Lower leg skin (tissue), 3 donors: ENCODE measurements at regions not wholly inside any gene's neighbourhood (a gene's known extent, or its start where the extent isn't known, plus 50 kb on each side); places are given as distances from the start of the nearest gene placed in this dataset.

Experiments
- CTCF ChIP-seq, 3 donors: fragments of 450-650 bp; IDR thresholded peaks; one replicate each; pipeline ENCODE4 v1.5.1; 2016; ENCODE audit warnings: antibody characterized with exemption in 3 of 3, mild to moderate bottlenecking in 3 of 3, moderate library complexity in 2 of 3
- POLR2A ChIP-seq, 2 donors: fragments of 450-650 bp; IDR thresholded peaks; one replicate each; pipeline ENCODE4 v1.6.1; 2016 to 2017; ENCODE audit warnings: antibody characterized with exemption in 2 of 2, mild to moderate bottlenecking in 1 of 2, moderate library complexity in 1 of 2

DNA sequence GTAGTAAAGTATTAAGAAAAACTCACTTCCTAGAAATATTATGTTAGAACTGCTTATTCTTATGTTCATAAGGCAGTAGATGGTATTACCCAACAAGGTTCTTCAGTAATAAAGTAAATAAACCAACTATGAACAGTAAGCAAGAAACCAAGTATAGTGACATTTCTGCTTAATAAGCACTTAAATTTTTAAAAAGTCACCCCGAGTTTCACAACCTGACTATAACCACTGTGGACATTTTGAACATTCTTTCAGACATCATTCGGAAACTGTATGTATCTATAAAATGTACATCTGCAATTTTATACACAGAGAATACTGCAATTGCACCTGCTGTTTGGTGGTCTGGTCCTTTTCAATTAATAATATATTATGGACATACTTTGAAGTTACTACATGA, 1073.6 kb downstream of the XPNPEP1 start:
- TF ChIP-seq CTCF (IDR thresholded peaks at IDR 0.05) (no peak), POLR2A (IDR thresholded peaks at IDR 0.05) (no peak)
